ENCODE measurements at regions not wholly inside any gene's neighbourhood (a gene's known extent, or its start where the extent isn't known, plus 50 kb on each side); places are given as distances from the start of the nearest gene placed in this dataset.
"Not testable (repeated sequence)": the region's sequence is repeated elsewhere in the genome, so short reads cannot be mapped to it uniquely, and the experiment has no call there.

- TF ChIP-seq CTCF (IDR thresholded peaks at IDR 0.05; ENCODE audit: low read depth, low read length); EZH2phosphoT487 (IDR thresholded peaks at IDR 0.05; ENCODE audit: low read depth): not testable (repeated sequence)
These were observed 775.8 kb downstream of the IGSF11 start for GRCh38 chr3:118258850-118259249.

Measured in OCI-LY3 (cell line).